HEK293T (cell line): ENCODE measurements at regions not wholly inside any gene's neighbourhood (a gene's known extent, or its start where the extent isn't known, plus 50 kb on each side); places are given as distances from the start of the nearest gene placed in this dataset.

Experiments used
- CTCF ChIA-PET: fragments of 350-600 bp; formaldehyde crosslinking; extraction: SDS; loops from one replicate; lab custom pipeline; 2021; ENCODE audit warnings: antibody characterized with exemption, inconsistent platforms; lab: Yijun Ruan, JAX
- POLR2A ChIA-PET: fragments of 350-600 bp; formaldehyde crosslinking; extraction: SDS; loops from one replicate; lab custom pipeline; 2020; ENCODE audit warnings: antibody characterized with exemption, inconsistent platforms; lab: Yijun Ruan, JAX
- DNase-seq: peaks from one replicate; pipeline ENCODE4 v3.0.0; 2012; ENCODE audit warnings: mixed read lengths; ENCODE audit errors: extremely low spot score
- ARNT ChIP-seq: fragments of 450-650 bp; IDR thresholded peaks from 2 replicates; pipeline ENCODE4 v1.6.1; 2017; ENCODE audit warnings: mild to moderate bottlenecking
- BHLHE40 ChIP-seq: fragments of 450-650 bp; IDR thresholded peaks from 2 replicates; pipeline ENCODE4 v1.6.1; 2016; ENCODE audit warnings: mild to moderate bottlenecking, moderate library complexity, borderline replicate concordance
- CTBP1 ChIP-seq: fragments of 450-650 bp; IDR thresholded peaks from 2 replicates; pipeline ENCODE4 v1.6.1; 2016; ENCODE audit warnings: borderline replicate concordance
- ELF4 ChIP-seq: fragments of 450-650 bp; IDR thresholded peaks from 2 replicates; pipeline ENCODE4 v1.6.1; 2017; ENCODE audit warnings: antibody characterized with exemption
- FOXA1 ChIP-seq: fragments of 450-650 bp; IDR thresholded peaks from 2 replicates; pipeline ENCODE4 v1.6.1; 2016; ENCODE audit warnings: mild to moderate bottlenecking
- FOXK2 ChIP-seq: fragments of 450-650 bp; IDR thresholded peaks from 2 replicates; pipeline ENCODE4 v1.6.1; 2016; ENCODE audit warnings: mild to moderate bottlenecking
- FOXM1 ChIP-seq: fragments of 450-650 bp; IDR thresholded peaks from 2 replicates; pipeline ENCODE4 v1.6.1; 2017; ENCODE audit warnings: mild to moderate bottlenecking, borderline replicate concordance
- HDGF ChIP-seq: fragments of 450-650 bp; IDR thresholded peaks from 2 replicates; pipeline ENCODE4 v1.6.1; 2017; ENCODE audit warnings: antibody characterized with exemption, borderline replicate concordance
- L3MBTL2 ChIP-seq: fragments of 450-650 bp; conservative IDR thresholded peaks from 2 replicates; pipeline ENCODE4 v1.6.1; 2016; ENCODE audit warnings: mild to moderate bottlenecking
- LEF1 ChIP-seq: fragments of 450-650 bp; IDR thresholded peaks from 2 replicates; pipeline ENCODE4 v1.6.1; 2017; ENCODE audit warnings: mild to moderate bottlenecking, borderline replicate concordance
- NFRKB ChIP-seq: fragments of 450-650 bp; IDR thresholded peaks from 2 replicates; pipeline ENCODE4 v1.6.1; 2016; ENCODE audit warnings: mild to moderate bottlenecking, moderate library complexity
- PKNOX1 ChIP-seq: fragments of 450-650 bp; IDR thresholded peaks from 2 replicates; pipeline ENCODE4 v1.6.1; 2016
- SP1 ChIP-seq: fragments of 450-650 bp; IDR thresholded peaks from 2 replicates; pipeline ENCODE4 v1.6.1; 2017
- SUZ12 ChIP-seq: fragments of 450-650 bp; IDR thresholded peaks from 2 replicates; pipeline ENCODE4 v1.6.1; 2016; ENCODE audit warnings: mild to moderate bottlenecking
- TARDBP ChIP-seq: fragments of 450-650 bp; IDR thresholded peaks from 2 replicates; pipeline ENCODE4 v1.6.1; 2016
- ZNF384 ChIP-seq: fragments of 450-650 bp; IDR thresholded peaks from 2 replicates; pipeline ENCODE4 v1.6.1; 2016

GRCh38 chr3:124203292-124203691 is 211.4 kb upstream of the ROPN1 start:
- ChIA-PET POLR2A (no interaction called here), CTCF (no interaction called here)
- TF ChIP-seq L3MBTL2 = no peak
- no peak for TF ChIP-seq LEF1
- no peak for TF ChIP-seq HDGF
- TF ChIP-seq BHLHE40 = no peak
- TF ChIP-seq SP1 = no peak
- TF ChIP-seq FOXM1 = no peak
- no peak for TF ChIP-seq SUZ12
- TF ChIP-seq PKNOX1 = no peak
- TF ChIP-seq FOXA1 = no peak
- no peak for TF ChIP-seq CTBP1
- TF ChIP-seq NFRKB = no peak
- no peak for TF ChIP-seq ZNF384
- TF ChIP-seq FOXK2 = no peak
- TF ChIP-seq ARNT = no peak
- TF ChIP-seq TARDBP = no peak
- TF ChIP-seq ELF4 = no peak
- no peak for DNase-seq

GRCh38 chr3:124206225-124207055 is 214.5 kb upstream of the ROPN1 start:
- DNase-seq = no peak
- ChIA-PET CTCF (no interaction called here), POLR2A (no interaction called here)
- TF ChIP-seq PKNOX1 = no peak
- no peak for TF ChIP-seq L3MBTL2
- TF ChIP-seq HDGF = no peak
- no peak for TF ChIP-seq ELF4
- no peak for TF ChIP-seq TARDBP
- TF ChIP-seq BHLHE40 = no peak
- TF ChIP-seq SUZ12 = no peak
- TF ChIP-seq CTBP1 = no peak
- TF ChIP-seq FOXM1 = no peak
- no peak for TF ChIP-seq SP1
- no peak for TF ChIP-seq ZNF384
- no peak for TF ChIP-seq LEF1
- no peak for TF ChIP-seq NFRKB
- TF ChIP-seq FOXK2 = no peak

- ChIA-PET CTCF (no interaction called here), POLR2A (no interaction called here)
- TF ChIP-seq HDGF (no peak), FOXM1 (no peak), L3MBTL2 (no peak), LEF1 (no peak), SUZ12 (no peak), FOXK2 (no peak), CTBP1 (no peak), ZNF384 (no peak), SP1 (no peak), NFRKB (no peak), BHLHE40 (no peak), ELF4 (no peak), TARDBP (no peak), PKNOX1 (no peak), FOXA1 (no peak), ARNT (no peak)
- no peak for DNase-seq
These were observed 215.2 kb upstream of the ROPN1 start for GRCh38 chr3:124207077-124207476.

- DNase-seq = no peak
- no peak for TF ChIP-seq ELF4
- TF ChIP-seq SP1 = no peak
- TF ChIP-seq ZNF384 = no peak
- TF ChIP-seq BHLHE40 = no peak
- no peak for TF ChIP-seq LEF1
- no peak for TF ChIP-seq CTBP1
- no peak for TF ChIP-seq ARNT
- no peak for TF ChIP-seq HDGF
- TF ChIP-seq TARDBP = no peak
- no peak for TF ChIP-seq PKNOX1
- TF ChIP-seq SUZ12 = no peak
- TF ChIP-seq FOXK2 = no peak
- no peak for TF ChIP-seq FOXM1
- no peak for TF ChIP-seq L3MBTL2
- no peak for TF ChIP-seq NFRKB
- TF ChIP-seq FOXA1 = no peak
- ChIA-PET CTCF (no interaction called here), POLR2A (no interaction called here)
These were observed 216.1 kb upstream of the ROPN1 start for GRCh38 chr3:124207873-124208485.

- POLR2A ChIA-PET = no interaction called here
- TF ChIP-seq PKNOX1 = no peak
- TF ChIP-seq FOXK2 = no peak
- no peak for TF ChIP-seq CTBP1
- TF ChIP-seq TARDBP = no peak
- TF ChIP-seq ELF4 = no peak
- TF ChIP-seq NFRKB = no peak
- no peak for TF ChIP-seq L3MBTL2
- no peak for TF ChIP-seq FOXA1
- CTCF ChIA-PET = interaction anchor here (0.6 kb wide), 1 partner anchor 75 kb away, joined by 3 read pairs; no protein-coding TSS in a partner anchor
- no peak for DNase-seq
These were observed 217.5 kb upstream of the ROPN1 start for GRCh38 chr3:124209426-124209825.
